Endothelial cell of umbilical vein (primary cell): ENCODE measurements at regions not wholly inside any gene's neighbourhood (a gene's known extent, or its start where the extent isn't known, plus 50 kb on each side); places are given as distances from the start of the nearest gene placed in this dataset.

ENCODE experiments used
- BruUV-seq: library from RNA; stranded (reverse); fragments of 400-500 nt; replicated peaks from 2 replicates; lab custom pipeline; 2021; lab: Mats Ljungman, UMichigan
- CTCF ChIA-PET: fragments of 300-600, 350-600 bp; sonication (Branson Sonifier 250); formaldehyde crosslinking; loops from one replicate; lab custom pipeline; 2021; ENCODE audit warnings: antibody characterized with exemption, inconsistent platforms; lab: Charles Lee
- POLR2A ChIA-PET: fragments of 300-600, 350-600 bp; sonication (Branson Sonifier 250); formaldehyde crosslinking; loops from one replicate; lab custom pipeline; 2021; ENCODE audit warnings: antibody characterized with exemption, inconsistent platforms; lab: Charles Lee
- DNase-seq: peaks from one replicate; pipeline ENCODE4 v3.0.0-alpha.2; 2011; ENCODE audit warnings: low read depth, low spot score
- FAIRE-seq: peaks from 2 replicates; lab custom pipeline; 2011; peaks lifted over from hg19 to GRCh38; lab: Jason Lieb, UNC
- H2AFZ ChIP-seq: 2 replicates; pipeline ENCODE4 v1.6.0; 2012; ENCODE audit warnings: low read depth, low read length, control low read depth, inconsistent platforms
- H3K27ac ChIP-seq: 2 replicates; pipeline ENCODE4 v1.5.1; 2011; ENCODE audit warnings: low read depth, mild to moderate bottlenecking, control low read depth, low read length, moderate library complexity; ENCODE audit not compliant: insufficient read depth
- H3K27me3 ChIP-seq, 2 experiments: 2 replicates each; pipeline versions ENCODE4 v1.6.0 to v1.6.1; 2011; ENCODE audit warnings: low read length in 2 of 2, mixed read lengths in 1 of 2; ENCODE audit not compliant: control insufficient read depth in 2 of 2, insufficient read depth in 2 of 2
- H3K36me3 ChIP-seq, 2 experiments: 2 replicates in 1 of 2; 3 replicates in 1 of 2; pipeline ENCODE4 v1.5.1; 2011; ENCODE audit warnings: low read length in 2 of 2, mild to moderate bottlenecking in 1 of 2, moderate library complexity in 1 of 2; ENCODE audit not compliant: control insufficient read depth in 2 of 2, insufficient read depth in 2 of 2; ENCODE audit errors: extremely low read depth in 1 of 2
- H3K4me1 ChIP-seq: 3 replicates; pipeline ENCODE4 v1.5.1; 2011; ENCODE audit warnings: mild to moderate bottlenecking, low read length; ENCODE audit not compliant: control insufficient read depth, insufficient read depth; ENCODE audit errors: extremely low read depth
- H3K4me2 ChIP-seq: 2 replicates; pipeline ENCODE4 v1.6.1; 2011; ENCODE audit warnings: low read length, control low read depth, mixed read lengths; ENCODE audit not compliant: insufficient read depth
- H3K4me3 ChIP-seq, 3 experiments: fragments of 200-600 bp in 1 of 3; sonication (generic), shearing (Covaris generic) in 1 of 3; replicated peaks in 1 of 3; 2 replicates each; pipeline ENCODE4 v1.5.1; 2011 to 2016; ENCODE audit warnings: control low read depth in 3 of 3, low read length in 3 of 3, mild to moderate bottlenecking in 2 of 3, inconsistent platforms in 1 of 3, low read depth in 1 of 3, moderate library complexity in 1 of 3; ENCODE audit not compliant: insufficient read depth in 1 of 3
- H3K79me2 ChIP-seq: 2 replicates; pipeline ENCODE4 v1.6.0; 2012; ENCODE audit warnings: low read length, inconsistent platforms; ENCODE audit not compliant: control insufficient read depth, insufficient read depth
- H3K9ac ChIP-seq: replicated peaks from 2 replicates; pipeline ENCODE3; 2011; ENCODE audit warnings: low read length, control low read depth; ENCODE audit not compliant: insufficient read depth; ENCODE audit errors: extremely low read depth
- H3K9me1 ChIP-seq: replicated peaks from 3 replicates; pipeline ENCODE4 v1.6.0; 2011; ENCODE audit warnings: mild to moderate bottlenecking, low read length; ENCODE audit not compliant: control insufficient read depth, insufficient read depth; ENCODE audit errors: extremely low read depth
- H3K9me3 ChIP-seq: replicated peaks from 2 replicates; pipeline ENCODE4 v1.5.1; 2012; ENCODE audit warnings: low read length, inconsistent platforms; ENCODE audit not compliant: control insufficient read depth, insufficient read depth
- H4K20me1 ChIP-seq: replicated peaks from 2 replicates; pipeline ENCODE3; 2011; ENCODE audit warnings: mild to moderate bottlenecking, low read length; ENCODE audit not compliant: control insufficient read depth, insufficient read depth; ENCODE audit errors: extremely low read depth
- EZH2 ChIP-seq: IDR thresholded peaks from 2 replicates; pipeline ENCODE4 v1.6.1; 2012; ENCODE audit warnings: borderline replicate concordance, low read depth, mild to moderate bottlenecking, moderate library complexity, low read length, inconsistent platforms; ENCODE audit not compliant: severe bottlenecking
- FOS ChIP-seq: IDR thresholded peaks from 2 replicates; pipeline ENCODE4 v1.6.1; 2011; ENCODE audit warnings: mild to moderate bottlenecking, low read length, moderate library complexity, borderline replicate concordance; ENCODE audit not compliant: insufficient read depth
- GATA2 ChIP-seq: IDR thresholded peaks from 2 replicates; pipeline ENCODE4 v1.7.0; 2011; ENCODE audit warnings: low read depth, mild to moderate bottlenecking, moderate library complexity, mixed read lengths, low read length; ENCODE audit not compliant: insufficient read length, insufficient read depth
- JUN ChIP-seq: IDR thresholded peaks from 2 replicates; pipeline ENCODE4 v1.6.1; 2011; ENCODE audit warnings: borderline replicate concordance, low read depth; ENCODE audit not compliant: insufficient read length, insufficient read depth
- MYC ChIP-seq: IDR thresholded peaks from one replicate; pipeline ENCODE4 v1.6.1; 2011; ENCODE audit warnings: mild to moderate bottlenecking, low read depth, low read length
- POLR2A ChIP-seq: IDR thresholded peaks from 2 replicates; pipeline ENCODE4 v1.6.1; 2012; ENCODE audit warnings: low read depth, mild to moderate bottlenecking, control low read depth, low read length
- POLR2AphosphoS5 ChIP-seq: IDR thresholded peaks from 2 replicates; pipeline ENCODE4 v1.6.1; 2012; ENCODE audit warnings: low read depth, mild to moderate bottlenecking, control low read depth, low read length, moderate library complexity; ENCODE audit not compliant: insufficient read depth
- dilution Hi-C: fragments of 300-500 bp; cut with MboI; formaldehyde crosslinking; loops from one replicate; pipeline ENCODE4 v1.15.0; 2019; ENCODE audit warnings: low sequenced_read_pairs; ENCODE audit not compliant: extremely low pct_ligation_motif_present
- intact Hi-C: fragments of 100-400 bp; cut with micrococcal nuclease; formaldehyde crosslinking; loops from one replicate; pipeline ENCODE4 v1.10.0; 2022
- TF ChIP-seq, protein P1 (sequence below), 2 donors: IDR thresholded peaks; 1 replicate in 1 of 2; 2 replicates in 1 of 2; pipeline ENCODE4 v1.5.1; 2011; ENCODE audit warnings: low read length in 2 of 2, mild to moderate bottlenecking in 2 of 2, moderate library complexity in 2 of 2, control low read depth in 1 of 2, inconsistent platforms in 1 of 2, low read depth in 1 of 2; ENCODE audit not compliant: insufficient read depth in 1 of 2; ENCODE audit errors: extremely low read depth in 1 of 2
- TF ChIP-seq, protein P2 (sequence below): IDR thresholded peaks from 2 replicates; pipeline ENCODE4 v1.6.1; 2011; ENCODE audit not compliant: insufficient read depth, insufficient read length

DNA sequence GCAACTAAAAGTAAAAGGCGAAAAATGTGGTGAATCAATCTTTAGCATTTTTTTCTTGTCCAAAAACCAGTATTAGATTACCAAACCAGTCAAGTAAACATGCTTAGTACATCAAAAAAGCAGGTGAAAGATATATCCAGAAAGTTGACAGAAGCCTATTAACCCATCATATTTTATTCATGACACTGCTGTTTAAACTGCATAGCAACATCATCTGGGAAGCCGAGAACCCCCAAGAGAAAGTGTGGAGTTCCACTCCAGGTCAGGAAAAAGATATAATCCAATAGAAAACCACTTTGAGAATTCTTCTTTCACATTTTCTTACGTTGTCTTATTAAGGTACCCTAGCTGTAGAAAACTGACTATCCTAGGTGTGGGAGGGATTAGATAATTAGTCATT is 466.8 kb upstream of the CDH8 start:
- Histone ChIP-seq H3K4me3 (no peak overlapping the region), H3K27ac (no peak overlapping the region), H3K36me3 (no peaks in the 10 kb centered on the region), H3K4me2 (no peak overlapping the region), H3K9ac (no peak overlapping the region), H3K9me3 (peaks cover 3% of the 10 kb centered on the region), H3K4me1 (no peaks in the 10 kb centered on the region), H3K79me2 (no peaks in the 10 kb centered on the region), H2AFZ (no peak overlapping the region), H4K20me1 (no peaks in the 10 kb centered on the region), H3K9me1 (no peaks in the 10 kb centered on the region), H3K27me3 (no peaks in the 10 kb centered on the region)
- intact Hi-C loops (no loop called here), dilution Hi-C loops (no loop called here)
- no peak for DNase-seq
- TF ChIP-seq MYC (no peak), POLR2A (no peak), POLR2AphosphoS5 (no peak), JUN (no peak), GATA2 (no peak), EZH2 (no peak), FOS (no peak)
- TF ChIP-seq, protein P1, sequence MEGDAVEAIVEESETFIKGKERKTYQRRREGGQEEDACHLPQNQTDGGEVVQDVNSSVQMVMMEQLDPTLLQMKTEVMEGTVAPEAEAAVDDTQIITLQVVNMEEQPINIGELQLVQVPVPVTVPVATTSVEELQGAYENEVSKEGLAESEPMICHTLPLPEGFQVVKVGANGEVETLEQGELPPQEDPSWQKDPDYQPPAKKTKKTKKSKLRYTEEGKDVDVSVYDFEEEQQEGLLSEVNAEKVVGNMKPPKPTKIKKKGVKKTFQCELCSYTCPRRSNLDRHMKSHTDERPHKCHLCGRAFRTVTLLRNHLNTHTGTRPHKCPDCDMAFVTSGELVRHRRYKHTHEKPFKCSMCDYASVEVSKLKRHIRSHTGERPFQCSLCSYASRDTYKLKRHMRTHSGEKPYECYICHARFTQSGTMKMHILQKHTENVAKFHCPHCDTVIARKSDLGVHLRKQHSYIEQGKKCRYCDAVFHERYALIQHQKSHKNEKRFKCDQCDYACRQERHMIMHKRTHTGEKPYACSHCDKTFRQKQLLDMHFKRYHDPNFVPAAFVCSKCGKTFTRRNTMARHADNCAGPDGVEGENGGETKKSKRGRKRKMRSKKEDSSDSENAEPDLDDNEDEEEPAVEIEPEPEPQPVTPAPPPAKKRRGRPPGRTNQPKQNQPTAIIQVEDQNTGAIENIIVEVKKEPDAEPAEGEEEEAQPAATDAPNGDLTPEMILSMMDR (IDR thresholded peaks at IDR 0.05; ENCODE audit: extremely low read depth in 1 of 2, insufficient read depth in 1 of 2, low read depth in 1 of 2, low read length in 2 of 2) = no peak
- TF ChIP-seq, protein P2, sequence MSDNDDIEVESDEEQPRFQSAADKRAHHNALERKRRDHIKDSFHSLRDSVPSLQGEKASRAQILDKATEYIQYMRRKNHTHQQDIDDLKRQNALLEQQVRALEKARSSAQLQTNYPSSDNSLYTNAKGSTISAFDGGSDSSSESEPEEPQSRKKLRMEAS = no peak
- FAIRE-seq = no peak
- ChIA-PET CTCF (no interaction called here), POLR2A (no interaction called here)
- BruUV-seq = no TSS peak
